GM23338 (cell line): ENCODE measurements at regions not wholly inside any gene's neighbourhood (a gene's known extent, or its start where the extent isn't known, plus 50 kb on each side); places are given as distances from the start of the nearest gene placed in this dataset.

Source experiments
- CREB1 ChIP-seq: fragments of 250-450 bp; sonication (Bioruptor Pico); IDR thresholded peaks from 2 replicates; pipeline ENCODE4 v1.5.0; 2020; ENCODE audit warnings: low read depth, mild to moderate bottlenecking, moderate library complexity
- CTCF ChIP-seq, 2 experiments: fragments of 200-600 bp in 1 of 2; sonication (generic) in 1 of 2; conservative IDR thresholded peaks; 2 replicates each; pipeline versions ENCODE4 v1.5.1 to v1.6.1; 2016 to 2017; ENCODE audit warnings: antibody characterized with exemption in 2 of 2, low read depth in 2 of 2, mild to moderate bottlenecking in 2 of 2, moderate library complexity in 1 of 2
- POLR2AphosphoS5 ChIP-seq: IDR thresholded peaks from 2 replicates; pipeline ENCODE4 v1.6.1; 2016; ENCODE audit warnings: antibody characterized with exemption, low read depth

GRCh38 chr20:16944745-16945144 is 196.6 kb downstream of the OTOR start:
- TF ChIP-seq CTCF (conservative IDR thresholded peaks at IDR 0.05; ENCODE audit: low read depth in 2 of 2) (no peak), POLR2AphosphoS5 (no peak), CREB1 (CRISPR knock-in tag) (no peak)
